ENCODE measurements at regions not wholly inside any gene's neighbourhood (a gene's known extent, or its start where the extent isn't known, plus 50 kb on each side); places are given as distances from the start of the nearest gene placed in this dataset.

- Mint-ChIP-seq H3K4me3 (no peak overlapping the region), H3K27ac (no peak overlapping the region), H3K27me3 (no peaks in the 10 kb centered on the region), H3K4me1 (no peaks in the 10 kb centered on the region), H3K9me3 (peaks cover 0 to 4% (median 3%) of the 10 kb centered on the region in 7 donors), H3K36me3 (no peaks in the 10 kb centered on the region)
- Histone ChIP-seq H3K4me1 (ENCODE audit: control insufficient read depth, insufficient read depth, low read length, poor library complexity, severe bottlenecking) (no peaks in the 10 kb centered on the region), H3K36me3 (ENCODE audit: control insufficient read depth, insufficient read depth, low read length) (no peaks in the 10 kb centered on the region), H3K27ac (ENCODE audit: insufficient read depth, low read length, poor library complexity, severe bottlenecking) (no peak overlapping the region), H3K9me3 (ENCODE audit: control insufficient read depth in 2 of 2, low read length in 2 of 2) (no peaks in the 10 kb centered on the region), H3K4me3 (ENCODE audit: low read depth, low read length) (no peak overlapping the region), H3K27me3 (ENCODE audit: control insufficient read depth, insufficient read depth, low read length) (no peaks in the 10 kb centered on the region)
- ATAC-seq (ENCODE audit: low read depth in 2 of 2) (no peak), DNase-seq (no peak)
These were observed 432.6 kb downstream of the CAAP1 start for GRCh38 chr9:26459959-26460358.

GRCh38 chr9:26458054-26458453 is 434.5 kb downstream of the CAAP1 start:
- Mint-ChIP-seq H3K4me1 (no peaks in the 10 kb centered on the region), H3K36me3 (no peaks in the 10 kb centered on the region), H3K27ac (no peak overlapping the region), H3K9me3 (peaks cover 0 to 4% (median 3%) of the 10 kb centered on the region in 7 donors), H3K4me3 (no peak overlapping the region), H3K27me3 (no peaks in the 10 kb centered on the region)
- Histone ChIP-seq H3K27ac (ENCODE audit: insufficient read depth, low read length, poor library complexity, severe bottlenecking) (no peak overlapping the region), H3K9me3 (ENCODE audit: control insufficient read depth in 2 of 2, low read length in 2 of 2) (no peaks in the 10 kb centered on the region), H3K4me3 (ENCODE audit: low read depth, low read length) (no peak overlapping the region), H3K36me3 (ENCODE audit: control insufficient read depth, insufficient read depth, low read length) (no peaks in the 10 kb centered on the region), H3K4me1 (ENCODE audit: control insufficient read depth, insufficient read depth, low read length, poor library complexity, severe bottlenecking) (no peaks in the 10 kb centered on the region), H3K27me3 (ENCODE audit: control insufficient read depth, insufficient read depth, low read length) (no peaks in the 10 kb centered on the region)
- DNase-seq (no peak), ATAC-seq (ENCODE audit: low read depth in 2 of 2) (no peak)

DNA sequence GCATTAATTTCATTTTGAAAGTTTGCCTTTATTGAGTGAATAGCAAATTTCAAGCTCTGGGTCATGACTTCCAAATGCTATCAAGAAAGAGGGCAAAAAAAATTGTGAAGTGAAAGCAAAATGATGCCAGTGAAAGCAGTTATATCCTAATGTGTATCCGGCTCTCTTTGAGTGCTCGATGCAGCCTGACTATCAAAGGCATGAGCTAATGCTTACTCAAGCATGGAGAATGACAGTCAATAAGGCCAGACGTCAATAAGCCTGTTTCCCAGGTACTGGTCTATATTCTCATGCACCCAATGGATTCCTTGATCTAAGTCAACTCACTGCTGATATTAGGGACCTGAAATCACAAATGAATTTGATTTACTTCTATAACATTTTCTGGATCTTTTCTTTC is 435.5 kb downstream of the CAAP1 start:
- Histone ChIP-seq H3K27me3 (ENCODE audit: control insufficient read depth, insufficient read depth, low read length) (no peaks in the 10 kb centered on the region), H3K36me3 (ENCODE audit: control insufficient read depth, insufficient read depth, low read length) (no peaks in the 10 kb centered on the region), H3K27ac (ENCODE audit: insufficient read depth, low read length, poor library complexity, severe bottlenecking) (no peak overlapping the region), H3K4me3 (ENCODE audit: low read depth, low read length) (no peak overlapping the region), H3K9me3 (ENCODE audit: control insufficient read depth in 2 of 2, low read length in 2 of 2) (no peaks in the 10 kb centered on the region), H3K4me1 (ENCODE audit: control insufficient read depth, insufficient read depth, low read length, poor library complexity, severe bottlenecking) (no peaks in the 10 kb centered on the region)
- H3K4me1 Mint-ChIP-seq: no peaks in the 10 kb centered on the region
- H3K27me3 Mint-ChIP-seq: no peaks in the 10 kb centered on the region
- H3K36me3 Mint-ChIP-seq: no peaks in the 10 kb centered on the region
- ATAC-seq (ENCODE audit: low read depth in 2 of 2): no peak
- no peak overlapping the region for H3K4me3 Mint-ChIP-seq
- no peak for DNase-seq
- H3K9me3 Mint-ChIP-seq: peaks cover 0 to 6% (median 4%) of the 10 kb centered on the region in 7 donors
- no peak overlapping the region for H3K27ac Mint-ChIP-seq

- H3K4me1 ChIP-seq (ENCODE audit: control insufficient read depth, insufficient read depth, low read length, poor library complexity, severe bottlenecking): no peaks in the 10 kb centered on the region
- Mint-ChIP-seq H3K9me3 (peaks cover 0 to 5% (median 2%) of the 10 kb centered on the region in 7 donors), H3K4me1 (peaks cover 0 to 3% (median 0%) of the 10 kb centered on the region in 4 donors), H3K27ac (no peak overlapping the region), H3K4me3 (no peak overlapping the region), H3K27me3 (no peaks in the 10 kb centered on the region), H3K36me3 (no peaks in the 10 kb centered on the region)
- H3K27me3 ChIP-seq (ENCODE audit: control insufficient read depth, insufficient read depth, low read length): no peaks in the 10 kb centered on the region
- no peak overlapping the region for H3K4me3 ChIP-seq (ENCODE audit: low read depth, low read length)
- H3K9me3 ChIP-seq (ENCODE audit: control insufficient read depth in 2 of 2, low read length in 2 of 2): no peaks in the 10 kb centered on the region
- H3K36me3 ChIP-seq (ENCODE audit: control insufficient read depth, insufficient read depth, low read length): no peaks in the 10 kb centered on the region
- no peak overlapping the region for H3K27ac ChIP-seq (ENCODE audit: insufficient read depth, low read length, poor library complexity, severe bottlenecking)
- no peak for ATAC-seq (ENCODE audit: low read depth in 2 of 2)
- no peak for DNase-seq
These were observed 453.5 kb downstream of the CAAP1 start for GRCh38 chr9:26439061-26439624.

- ATAC-seq (ENCODE audit: low read depth in 2 of 2): no peak
These were observed 455.4 kb downstream of the CAAP1 start for GRCh38 chr9:26437056-26437711.

DNA sequence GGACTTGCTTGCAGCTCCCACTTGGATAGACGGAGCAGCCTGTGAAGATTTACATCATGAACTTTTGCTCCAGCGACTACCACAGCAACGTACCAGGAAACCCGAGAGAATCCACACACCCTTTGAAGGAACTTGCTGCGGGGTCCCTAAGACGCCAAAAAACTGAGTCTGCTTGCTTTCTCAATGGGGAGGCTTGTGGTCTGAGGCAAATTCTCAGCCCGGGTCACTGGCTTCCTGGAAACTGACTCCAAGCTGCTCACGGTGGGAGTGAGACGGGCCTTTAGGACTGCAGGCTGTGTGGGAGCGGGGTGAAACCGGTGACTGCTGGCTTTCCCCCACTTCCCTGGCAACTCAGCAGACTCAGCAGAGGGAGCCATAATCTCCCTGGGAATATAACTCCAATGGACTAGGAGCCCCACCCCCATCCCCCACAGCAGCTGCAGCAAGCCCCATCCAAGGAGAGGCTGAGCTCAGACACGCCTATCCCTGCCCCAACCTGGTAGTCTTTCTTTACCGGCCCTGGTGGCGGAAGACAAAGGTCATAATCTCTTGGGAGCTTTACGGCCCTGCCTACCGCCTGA is 466.0 kb downstream of the CAAP1 start:
- H3K27ac Mint-ChIP-seq: no peak overlapping the region
- peaks cover 3 to 29% (median 5%) of the 10 kb centered on the region in 7 donors for H3K9me3 Mint-ChIP-seq
- Histone ChIP-seq H3K4me3 (ENCODE audit: low read depth, low read length) (no peak overlapping the region), H3K27me3 (ENCODE audit: control insufficient read depth, insufficient read depth, low read length) (no peaks in the 10 kb centered on the region), H3K27ac (ENCODE audit: insufficient read depth, low read length, poor library complexity, severe bottlenecking) (no peak overlapping the region), H3K9me3 (ENCODE audit: control insufficient read depth in 2 of 2, low read length in 2 of 2) (no peaks in the 10 kb centered on the region), H3K36me3 (ENCODE audit: control insufficient read depth, insufficient read depth, low read length) (no peaks in the 10 kb centered on the region), H3K4me1 (ENCODE audit: control insufficient read depth, insufficient read depth, low read length, poor library complexity, severe bottlenecking) (no peaks in the 10 kb centered on the region)
- DNase-seq (no peak), ATAC-seq (ENCODE audit: low read depth in 2 of 2) (no peak)
- no peaks in the 10 kb centered on the region for H3K4me1 Mint-ChIP-seq
- no peak overlapping the region for H3K4me3 Mint-ChIP-seq
- no peaks in the 10 kb centered on the region for H3K27me3 Mint-ChIP-seq
- H3K36me3 Mint-ChIP-seq: no peaks in the 10 kb centered on the region

More at GRCh38 chr9:26437056-26437711, 455.4 kb downstream of the CAAP1 start:
- Histone ChIP-seq H3K27ac (ENCODE audit: insufficient read depth, low read length, poor library complexity, severe bottlenecking) (no peak overlapping the region), H3K36me3 (ENCODE audit: control insufficient read depth, insufficient read depth, low read length) (no peaks in the 10 kb centered on the region), H3K4me1 (ENCODE audit: control insufficient read depth, insufficient read depth, low read length, poor library complexity, severe bottlenecking) (no peaks in the 10 kb centered on the region), H3K4me3 (ENCODE audit: low read depth, low read length) (no peak overlapping the region), H3K9me3 (ENCODE audit: control insufficient read depth in 2 of 2, low read length in 2 of 2) (no peaks in the 10 kb centered on the region), H3K27me3 (ENCODE audit: control insufficient read depth, insufficient read depth, low read length) (no peaks in the 10 kb centered on the region)
- no peaks in the 10 kb centered on the region for H3K4me1 Mint-ChIP-seq
- H3K36me3 Mint-ChIP-seq: no peaks in the 10 kb centered on the region
- peaks cover 0 to 7% (median 0%) of the 10 kb centered on the region in 7 donors for H3K9me3 Mint-ChIP-seq
- H3K27me3 Mint-ChIP-seq: no peaks in the 10 kb centered on the region
- no peak overlapping the region for H3K4me3 Mint-ChIP-seq
- no peak for DNase-seq
- H3K27ac Mint-ChIP-seq: no peak overlapping the region

- H3K9me3 ChIP-seq (ENCODE audit: control insufficient read depth in 2 of 2, low read length in 2 of 2): no peaks in the 10 kb centered on the region
- H3K27me3 Mint-ChIP-seq: no peaks in the 10 kb centered on the region
- peaks cover 0 to 12% (median 3%) of the 10 kb centered on the region in 7 donors for H3K9me3 Mint-ChIP-seq
- DNase-seq: no peak
- H3K27ac Mint-ChIP-seq: no peak overlapping the region
- no peak overlapping the region for H3K27ac ChIP-seq (ENCODE audit: insufficient read depth, low read length, poor library complexity, severe bottlenecking)
- no peak overlapping the region for H3K4me3 Mint-ChIP-seq
- no peaks in the 10 kb centered on the region for H3K4me1 Mint-ChIP-seq
- H3K4me3 ChIP-seq (ENCODE audit: low read depth, low read length): no peak overlapping the region
- no peaks in the 10 kb centered on the region for H3K27me3 ChIP-seq (ENCODE audit: control insufficient read depth, insufficient read depth, low read length)
- no peak for ATAC-seq (ENCODE audit: low read depth in 2 of 2)
- H3K36me3 Mint-ChIP-seq: no peaks in the 10 kb centered on the region
- H3K4me1 ChIP-seq (ENCODE audit: control insufficient read depth, insufficient read depth, low read length, poor library complexity, severe bottlenecking): no peaks in the 10 kb centered on the region
- H3K36me3 ChIP-seq (ENCODE audit: control insufficient read depth, insufficient read depth, low read length): no peaks in the 10 kb centered on the region
These were observed 474.1 kb downstream of the CAAP1 start for GRCh38 chr9:26418480-26418879.

DNA sequence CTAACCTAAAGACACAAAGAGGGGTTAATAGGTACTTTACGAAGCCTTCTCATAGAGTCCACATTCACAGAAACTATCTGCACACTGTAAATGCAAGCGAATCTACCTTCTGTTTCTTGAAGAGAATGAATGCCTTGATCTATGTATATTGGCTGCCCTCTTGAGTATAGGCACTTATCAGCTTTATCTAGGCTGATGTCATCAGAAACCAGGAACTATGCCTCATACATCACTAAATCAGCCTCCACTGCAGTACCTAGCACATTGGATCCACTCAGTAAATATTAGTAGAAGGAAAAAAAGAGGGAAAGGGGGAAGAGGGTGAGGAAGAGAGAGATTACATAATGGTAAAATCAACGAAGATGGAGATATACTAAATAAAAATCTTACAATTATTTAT is 477.1 kb downstream of the CAAP1 start:
- Mint-ChIP-seq H3K36me3 (no peaks in the 10 kb centered on the region), H3K4me3 (no peak overlapping the region), H3K9me3 (peaks cover 0 to 15% (median 4%) of the 10 kb centered on the region in 7 donors), H3K4me1 (no peaks in the 10 kb centered on the region), H3K27ac (no peak overlapping the region), H3K27me3 (no peaks in the 10 kb centered on the region)
- H3K27me3 ChIP-seq (ENCODE audit: control insufficient read depth, insufficient read depth, low read length): no peaks in the 10 kb centered on the region
- H3K36me3 ChIP-seq (ENCODE audit: control insufficient read depth, insufficient read depth, low read length): no peaks in the 10 kb centered on the region
- H3K9me3 ChIP-seq (ENCODE audit: control insufficient read depth in 2 of 2, low read length in 2 of 2): no peaks in the 10 kb centered on the region
- no peaks in the 10 kb centered on the region for H3K4me1 ChIP-seq (ENCODE audit: control insufficient read depth, insufficient read depth, low read length, poor library complexity, severe bottlenecking)
- no peak overlapping the region for H3K27ac ChIP-seq (ENCODE audit: insufficient read depth, low read length, poor library complexity, severe bottlenecking)
- ATAC-seq (ENCODE audit: low read depth in 2 of 2): no peak
- DNase-seq: no peak
- no peak overlapping the region for H3K4me3 ChIP-seq (ENCODE audit: low read depth, low read length)
